ENCODE measurements at regions not wholly inside any gene's neighbourhood (a gene's known extent, or its start where the extent isn't known, plus 50 kb on each side); places are given as distances from the start of the nearest gene placed in this dataset.

- no peaks in the 10 kb centered on the region for H4K20me1 ChIP-seq (ENCODE audit: insufficient read depth, low read length)
- WGBS, 2 experiments (ENCODE audit: extremely low coverage in 2 of 2, insufficient read length in 1 of 2), result no CpG with 5 or more reads among the region's 4 CpGs
- no peaks in the 10 kb centered on the region for H3K9me1 ChIP-seq (ENCODE audit: insufficient read depth, low read length)
- POLR2A ChIA-PET (ENCODE audit: unreplicated experiment), result no interaction called here
- H3K9me3 ChIP-seq (ENCODE audit: control insufficient read depth, insufficient read depth, low read length), result peaks cover 9% of the 10 kb centered on the region; the same call in 1 of the 2 replicates
- no peak overlapping the region for H2AK5ac ChIP-seq (ENCODE audit: low read depth, low read length)
- no peak overlapping the region for H2AK9ac ChIP-seq (replicated peaks; ENCODE audit: low read depth, low read length, poor library complexity)
- no peaks in the 10 kb centered on the region for H3K36me3 ChIP-seq (ENCODE audit: control insufficient read depth, insufficient read depth, low read length)
- H3K18ac ChIP-seq (ENCODE audit: low read depth, low read length), result no peak overlapping the region
- no peaks in the 10 kb centered on the region for H3K4me1 ChIP-seq (ENCODE audit: control insufficient read depth, insufficient read depth, low read length)
- CTCF ChIA-PET, result no interaction called here
- H4K91ac ChIP-seq (ENCODE audit: insufficient read depth, low read depth, low read length), result no peak overlapping the region
- no peak overlapping the region for H3K14ac ChIP-seq (replicated peaks; ENCODE audit: low read depth, low read length)
- H2BK20ac ChIP-seq (ENCODE audit: low read depth, low read length), result no peak overlapping the region
- no peak overlapping the region for H4K8ac ChIP-seq (ENCODE audit: low read depth in 2 of 2, low read length in 2 of 2)
- no peak overlapping the region for H2BK15ac ChIP-seq (ENCODE audit: low read depth, low read length)
- no peaks in the 10 kb centered on the region for H3K27me3 ChIP-seq (ENCODE audit: control insufficient read depth, insufficient read depth, low read length)
- no TSS peak for BruUV-seq (replicated peaks)
- intact Hi-C loops (cut with micrococcal nuclease), result no loop called here
- no peak overlapping the region for H3K23ac ChIP-seq (ENCODE audit: low read depth, low read length)
- TF ChIP-seq RFX5 (IDR thresholded peaks at IDR 0.05; ENCODE audit: low read depth, low read length) (no peak), ELK1 (IDR thresholded peaks at IDR 0.05; ENCODE audit: borderline replicate concordance, low read depth, low read length) (no peak), POLR2A (IDR thresholded peaks at IDR 0.05; ENCODE audit: low read depth, low read length) (no peak), RAD21 (IDR thresholded peaks at IDR 0.05; ENCODE audit: low read length) (no peak), FOS (IDR thresholded peaks at IDR 0.05; ENCODE audit: low read depth, low read length) (no peak), NFE2L2 (IDR thresholded peaks at IDR 0.05; ENCODE audit: low read depth, low read length) (no peak), CEBPB (IDR thresholded peaks at IDR 0.05; ENCODE audit: low read depth, low read length) (no peak), MAFK (IDR thresholded peaks at IDR 0.05; ENCODE audit: low read depth, low read length) (no peak), SMC3 (IDR thresholded peaks at IDR 0.05; ENCODE audit: low read depth, low read length) (no peak), MXI1 (IDR thresholded peaks at IDR 0.05; ENCODE audit: borderline replicate concordance, low read depth, low read length) (no peak), BHLHE40 (IDR thresholded peaks at IDR 0.05; ENCODE audit: low read depth, low read length) (no peak), USF2 (IDR thresholded peaks at IDR 0.05; ENCODE audit: low read depth, low read length) (no peak), MAZ (IDR thresholded peaks at IDR 0.05; ENCODE audit: borderline replicate concordance, low read depth, low read length) (no peak), CHD1 (IDR thresholded peaks at IDR 0.05; ENCODE audit: low read depth, low read length) (no peak)
- TF ChIP-seq, protein P1, sequence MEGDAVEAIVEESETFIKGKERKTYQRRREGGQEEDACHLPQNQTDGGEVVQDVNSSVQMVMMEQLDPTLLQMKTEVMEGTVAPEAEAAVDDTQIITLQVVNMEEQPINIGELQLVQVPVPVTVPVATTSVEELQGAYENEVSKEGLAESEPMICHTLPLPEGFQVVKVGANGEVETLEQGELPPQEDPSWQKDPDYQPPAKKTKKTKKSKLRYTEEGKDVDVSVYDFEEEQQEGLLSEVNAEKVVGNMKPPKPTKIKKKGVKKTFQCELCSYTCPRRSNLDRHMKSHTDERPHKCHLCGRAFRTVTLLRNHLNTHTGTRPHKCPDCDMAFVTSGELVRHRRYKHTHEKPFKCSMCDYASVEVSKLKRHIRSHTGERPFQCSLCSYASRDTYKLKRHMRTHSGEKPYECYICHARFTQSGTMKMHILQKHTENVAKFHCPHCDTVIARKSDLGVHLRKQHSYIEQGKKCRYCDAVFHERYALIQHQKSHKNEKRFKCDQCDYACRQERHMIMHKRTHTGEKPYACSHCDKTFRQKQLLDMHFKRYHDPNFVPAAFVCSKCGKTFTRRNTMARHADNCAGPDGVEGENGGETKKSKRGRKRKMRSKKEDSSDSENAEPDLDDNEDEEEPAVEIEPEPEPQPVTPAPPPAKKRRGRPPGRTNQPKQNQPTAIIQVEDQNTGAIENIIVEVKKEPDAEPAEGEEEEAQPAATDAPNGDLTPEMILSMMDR (conservative IDR thresholded peaks at IDR 0.05; ENCODE audit: low read depth, low read length), result no peak
- in situ Hi-C loops (cut with MboI; ENCODE audit: low sequenced_read_pairs), result no loop called here
- no peak overlapping the region for H2AFZ ChIP-seq (replicated peaks; ENCODE audit: low read length, poor library complexity)
- no peak overlapping the region for H3K56ac ChIP-seq (ENCODE audit: extremely low read depth, insufficient read depth, low read length)
- H2BK120ac ChIP-seq (ENCODE audit: low read depth, low read length), result no peak overlapping the region
- ATAC-seq (ENCODE audit: low read depth), result no peak
- no peak for DNase-seq
- no peak overlapping the region for H3K4me3 ChIP-seq (ENCODE audit: insufficient read depth, low read depth, low read length)
- no peak overlapping the region for H3K4ac ChIP-seq (ENCODE audit: low read depth, low read length)
- no peak overlapping the region for H3K9ac ChIP-seq (ENCODE audit: low read depth, low read length)
- no peak overlapping the region for H2BK5ac ChIP-seq (ENCODE audit: low read depth, low read length, poor library complexity, severe bottlenecking)
- H4K5ac ChIP-seq (ENCODE audit: low read depth, low read length), result no peak overlapping the region
- no peak overlapping the region for H3K27ac ChIP-seq (ENCODE audit: insufficient read depth, low read length)
- no peaks in the 10 kb centered on the region for H3K79me1 ChIP-seq (ENCODE audit: low read depth in 1 of 2, low read length in 2 of 2)
- no peak overlapping the region for H3K4me2 ChIP-seq (ENCODE audit: low read depth, low read length)
- dilution Hi-C loops (cut with HindIII; ENCODE audit: low sequenced_read_pairs, unreplicated experiment), result no loop called here
Observed at GRCh38 chr13:103303078-103303651, 236.9 kb upstream of the SLC10A2 start.

All from IMR-90 (cell line).